IMR-90 (cell line): ENCODE measurements at regions not wholly inside any gene's neighbourhood (a gene's known extent, or its start where the extent isn't known, plus 50 kb on each side); places are given as distances from the start of the nearest gene placed in this dataset.

ENCODE experiments used
- ATAC-seq: fragments of 200-7000 bp; cut with Tn5 transposase; 2 replicates; pipeline ENCODE4 v1.9.1; 2020; ENCODE audit warnings: low read depth, mild to moderate bottlenecking, moderate library complexity
- BruUV-seq: library from RNA; stranded (reverse); fragments of 400-500 nt; replicated peaks from 2 replicates; lab custom pipeline; 2021; lab: Mats Ljungman, UMichigan
- CTCF ChIA-PET: fragments of 300-600 bp; formaldehyde crosslinking; extraction: SDS; loops from one replicate; lab custom pipeline; 2021; ENCODE audit warnings: antibody characterized with exemption; lab: Yijun Ruan, JAX
- POLR2A ChIA-PET: fragments of 300-600 bp; sonication (Branson Sonifier 250); formaldehyde crosslinking; loops from one replicate; lab custom pipeline; 2022; ENCODE audit warnings: antibody characterized with exemption; ENCODE audit not compliant: unreplicated experiment; lab: Charles Lee
- DNase-seq: peaks from one replicate; pipeline ENCODE4 v3.0.0; 2013
- H2AFZ ChIP-seq: replicated peaks from 2 replicates; pipeline ENCODE3; 2013; ENCODE audit warnings: low read length, mild to moderate bottlenecking; ENCODE audit not compliant: poor library complexity
- H2AK5ac ChIP-seq: 2 replicates; pipeline ENCODE4 v1.6.1; 2013; ENCODE audit warnings: low read depth, low read length, inconsistent platforms
- H2AK9ac ChIP-seq: replicated peaks from 2 replicates; pipeline ENCODE3; 2013; ENCODE audit warnings: mild to moderate bottlenecking, low read depth, low read length, moderate library complexity; ENCODE audit not compliant: poor library complexity
- H2BK120ac ChIP-seq: 2 replicates; pipeline ENCODE4 v1.6.1; 2013; ENCODE audit warnings: low read depth, low read length, inconsistent platforms
- H2BK15ac ChIP-seq: 3 replicates; pipeline ENCODE4 v1.6.1; 2013; ENCODE audit warnings: low read depth, low read length, inconsistent platforms
- H2BK20ac ChIP-seq: 2 replicates; pipeline ENCODE4 v1.6.1; 2013; ENCODE audit warnings: low read depth, mild to moderate bottlenecking, inconsistent platforms, low read length, moderate library complexity
- H2BK5ac ChIP-seq: 2 replicates; pipeline ENCODE4 v1.6.1; 2013; ENCODE audit warnings: mild to moderate bottlenecking, low read depth, low read length, inconsistent platforms; ENCODE audit not compliant: poor library complexity, severe bottlenecking
- H3K14ac ChIP-seq: replicated peaks from 2 replicates; pipeline ENCODE4 v1.6.1; 2013; ENCODE audit warnings: low read depth, low read length, inconsistent platforms
- H3K18ac ChIP-seq: 2 replicates; pipeline ENCODE4 v1.6.1; 2013; ENCODE audit warnings: low read depth, low read length, control low read depth
- H3K23ac ChIP-seq: 2 replicates; pipeline ENCODE4 v1.6.1; 2013; ENCODE audit warnings: low read depth, low read length, inconsistent platforms
- H3K27ac ChIP-seq: 2 replicates; pipeline ENCODE4 v1.5.1; 2013; ENCODE audit warnings: mild to moderate bottlenecking, control low read depth, low read length; ENCODE audit not compliant: insufficient read depth
- H3K27me3 ChIP-seq: 2 replicates; pipeline ENCODE4 v1.6.1; 2013; ENCODE audit warnings: low read length; ENCODE audit not compliant: control insufficient read depth, insufficient read depth
- H3K36me3 ChIP-seq: 2 replicates; pipeline ENCODE4 v1.6.1; 2013; ENCODE audit warnings: low read length, mixed read lengths; ENCODE audit not compliant: control insufficient read depth, insufficient read depth
- H3K4ac ChIP-seq: 2 replicates; pipeline ENCODE4 v1.6.1; 2013; ENCODE audit warnings: low read depth, low read length, inconsistent platforms
- H3K4me1 ChIP-seq: 2 replicates; pipeline ENCODE4 v1.6.1; 2013; ENCODE audit warnings: low read length, mixed read lengths; ENCODE audit not compliant: control insufficient read depth, insufficient read depth
- H3K4me2 ChIP-seq: 2 replicates; pipeline ENCODE4 v1.6.1; 2013; ENCODE audit warnings: low read depth, mild to moderate bottlenecking, control low read depth, low read length, moderate library complexity
- H3K4me3 ChIP-seq: 2 replicates; pipeline ENCODE4 v1.5.1; 2013; ENCODE audit warnings: low read depth, mild to moderate bottlenecking, control low read depth, low read length, moderate library complexity; ENCODE audit not compliant: insufficient read depth
- H3K56ac ChIP-seq: 2 replicates; pipeline ENCODE4 v1.6.1; 2013; ENCODE audit warnings: low read length, inconsistent platforms; ENCODE audit not compliant: insufficient read depth; ENCODE audit errors: extremely low read depth
- H3K79me1 ChIP-seq, 2 experiments: 2 replicates each; pipeline ENCODE4 v1.6.1; 2013; ENCODE audit warnings: low read length in 2 of 2, inconsistent platforms in 1 of 2, low read depth in 1 of 2
- H3K9ac ChIP-seq: 2 replicates; pipeline ENCODE4 v1.6.1; 2013; ENCODE audit warnings: low read depth, low read length, control low read depth
- H3K9me1 ChIP-seq: 2 replicates; pipeline ENCODE4 v1.6.1; 2013; ENCODE audit warnings: low read length, inconsistent platforms; ENCODE audit not compliant: insufficient read depth
- H3K9me3 ChIP-seq: 2 replicates; pipeline ENCODE4 v1.6.1; 2013; ENCODE audit warnings: low read length; ENCODE audit not compliant: control insufficient read depth, insufficient read depth
- H4K20me1 ChIP-seq: 2 replicates; pipeline ENCODE4 v1.6.1; 2013; ENCODE audit warnings: low read length, inconsistent platforms; ENCODE audit not compliant: insufficient read depth
- H4K5ac ChIP-seq: 2 replicates; pipeline ENCODE4 v1.6.1; 2013; ENCODE audit warnings: mild to moderate bottlenecking, low read depth, low read length, control low read depth
- H4K8ac ChIP-seq, 2 experiments: 2 replicates each; pipeline ENCODE4 v1.6.1; 2013; ENCODE audit warnings: low read depth in 2 of 2, low read length in 2 of 2, control low read depth in 1 of 2, inconsistent platforms in 1 of 2
- H4K91ac ChIP-seq: 2 replicates; pipeline ENCODE4 v1.6.1; 2013; ENCODE audit warnings: low read depth, low read length, inconsistent platforms; ENCODE audit not compliant: insufficient read depth
- BHLHE40 ChIP-seq: fragments of 150-350 bp; IDR thresholded peaks from 2 replicates; pipeline ENCODE4 v1.6.1; 2016; ENCODE audit warnings: mild to moderate bottlenecking, low read depth, low read length
- CEBPB ChIP-seq: IDR thresholded peaks from 2 replicates; pipeline ENCODE4 v1.6.1; 2012; ENCODE audit warnings: low read depth, low read length, improper control_type of control experiment
- CHD1 ChIP-seq: IDR thresholded peaks from 2 replicates; pipeline ENCODE4 v1.6.1; 2012; ENCODE audit warnings: low read depth, low read length, improper control_type of control experiment
- CTCF ChIP-seq: conservative IDR thresholded peaks from 2 replicates; pipeline ENCODE4 v1.5.1; 2012; ENCODE audit warnings: mild to moderate bottlenecking, low read depth, low read length, improper control_type of control experiment
- ELK1 ChIP-seq: fragments of 150-350 bp; IDR thresholded peaks from 2 replicates; pipeline ENCODE4 v1.6.1; 2016; ENCODE audit warnings: low read depth, mild to moderate bottlenecking, low read length, moderate library complexity, borderline replicate concordance
- FOS ChIP-seq: fragments of 150-350 bp; IDR thresholded peaks from 2 replicates; pipeline ENCODE4 v1.6.1; 2016; ENCODE audit warnings: low read depth, low read length
- MAFK ChIP-seq: IDR thresholded peaks from 2 replicates; pipeline ENCODE4 v1.6.1; 2012; ENCODE audit warnings: low read depth, low read length, improper control_type of control experiment
- MAZ ChIP-seq: IDR thresholded peaks from 2 replicates; pipeline ENCODE4 v1.6.1; 2012; ENCODE audit warnings: low read depth, mild to moderate bottlenecking, low read length, improper control_type of control experiment, moderate library complexity, borderline replicate concordance
- MXI1 ChIP-seq: IDR thresholded peaks from 2 replicates; pipeline ENCODE4 v1.6.1; 2012; ENCODE audit warnings: low read depth, mild to moderate bottlenecking, low read length, moderate library complexity, borderline replicate concordance
- NFE2L2 ChIP-seq: fragments of 150-350 bp; IDR thresholded peaks from 2 replicates; pipeline ENCODE4 v1.6.1; 2016; ENCODE audit warnings: low read depth, mild to moderate bottlenecking, low read length
- POLR2A ChIP-seq: IDR thresholded peaks from 2 replicates; pipeline ENCODE4 v1.6.1; 2012; ENCODE audit warnings: mild to moderate bottlenecking, low read depth, low read length
- RAD21 ChIP-seq: IDR thresholded peaks from 2 replicates; pipeline ENCODE4 v1.6.1; 2012; ENCODE audit warnings: low read length, improper control_type of control experiment
- RCOR1 ChIP-seq: IDR thresholded peaks from 2 replicates; pipeline ENCODE4 v1.6.1; 2012; ENCODE audit warnings: mild to moderate bottlenecking, low read length, improper control_type of control experiment; ENCODE audit not compliant: insufficient replicate concordance
- RFX5 ChIP-seq: IDR thresholded peaks from 2 replicates; pipeline ENCODE4 v1.8.0; 2012; ENCODE audit warnings: low read depth, mild to moderate bottlenecking, low read length, moderate library complexity
- SMC3 ChIP-seq: fragments of 150-350 bp; IDR thresholded peaks from 2 replicates; pipeline ENCODE4 v1.6.1; 2016; ENCODE audit warnings: low read depth, mild to moderate bottlenecking, antibody characterized with exemption, low read length, moderate library complexity
- USF2 ChIP-seq: fragments of 150-350 bp; IDR thresholded peaks from 2 replicates; pipeline ENCODE4 v1.6.1; 2017; ENCODE audit warnings: mild to moderate bottlenecking, antibody characterized with exemption, low read length, low read depth
- WGBS, 2 experiments: methylation state at CpG; one replicate each; pipeline versions ENCODE4 v1.1.5 to v1.1.7; 2013; ENCODE audit warnings: missing lambda C conversion rate in 2 of 2; ENCODE audit not compliant: insufficient read length in 1 of 2; ENCODE audit errors: extremely low coverage in 2 of 2; 5-methylcytosine and 5-hydroxymethylcytosine counted together
- dilution Hi-C: fragments of 300-500 bp; cut with HindIII; formaldehyde crosslinking; loops from one replicate; pipeline ENCODE4 v1.14.3; 2018; ENCODE audit warnings: low sequenced_read_pairs; ENCODE audit not compliant: unreplicated experiment
- in situ Hi-C: fragments of 300-500 bp; cut with MboI; formaldehyde crosslinking; loops from 3 replicates; pipeline ENCODE4 v1.14.3; 2019; ENCODE audit warnings: low sequenced_read_pairs, inconsistent platforms, mixed read lengths
- intact Hi-C: fragments of 100-400 bp; cut with micrococcal nuclease; formaldehyde crosslinking; loops from 2 replicates; pipeline ENCODE4 v1.10.0; 2022

- Histone ChIP-seq H3K4me2 (no peak overlapping the region), H2AFZ (no peak overlapping the region), H3K14ac (no peak overlapping the region), H3K4ac (no peak overlapping the region), H3K18ac (no peak overlapping the region), H3K27me3 (no peaks in the 10 kb centered on the region), H3K23ac (no peak overlapping the region), H3K4me1 (no peaks in the 10 kb centered on the region), H3K79me1 (no peaks in the 10 kb centered on the region; a peak in 1 of 4 replicates), H4K5ac (no peak overlapping the region), H3K56ac (no peak overlapping the region), H3K27ac (no peak overlapping the region), H2AK5ac (no peak overlapping the region), H4K91ac (no peak overlapping the region), H2BK20ac (no peak overlapping the region), H3K9me3 (no peaks in the 10 kb centered on the region), H2BK5ac (no peak overlapping the region), H3K9me1 (no peaks in the 10 kb centered on the region; the same call in 1 of the 2 replicates), H2BK15ac (no peak overlapping the region), H2BK120ac (no peak overlapping the region), H3K4me3 (no peak overlapping the region), H4K8ac (no peak overlapping the region), H4K20me1 (no peaks in the 10 kb centered on the region), H3K9ac (no peak overlapping the region), H2AK9ac (no peak overlapping the region), H3K36me3 (no peaks in the 10 kb centered on the region)
- ATAC-seq (no peak), DNase-seq (no peak)
- WGBS, 2 experiments = no CpG with 5 or more reads among the region's 2 CpGs
- no peak for TF ChIP-seq SMC3
- TF ChIP-seq RAD21 = no peak
- TF ChIP-seq RFX5 = no peak
- TF ChIP-seq MAFK = no peak
- no peak for TF ChIP-seq ELK1
- no peak for TF ChIP-seq BHLHE40
- no peak for TF ChIP-seq CHD1
- TF ChIP-seq USF2 = no peak
- no peak for TF ChIP-seq POLR2A
- no peak for TF ChIP-seq NFE2L2
- no peak for TF ChIP-seq MAZ
- TF ChIP-seq RCOR1 = no peak
- TF ChIP-seq CTCF = no peak
- TF ChIP-seq CEBPB = no peak
- no peak for TF ChIP-seq FOS
- TF ChIP-seq MXI1 = no peak
- ChIA-PET POLR2A (no interaction called here), CTCF (no interaction called here)
- BruUV-seq = no TSS peak
- intact Hi-C loops = no loop called here
- dilution Hi-C loops = no loop called here
- in situ Hi-C loops = no loop called here
Measured at GRCh38 chr6:144724818-144725217, 439.7 kb downstream of the UTRN start.
